IPS-15b (cell line): ENCODE measurements at regions not wholly inside any gene's neighbourhood (a gene's known extent, or its start where the extent isn't known, plus 50 kb on each side); places are given as distances from the start of the nearest gene placed in this dataset.

ENCODE experiments used
- H3K27me3 ChIP-seq: one replicate; pipeline ENCODE4 v1.6.1; 2013; ENCODE audit warnings: low read length; ENCODE audit not compliant: control insufficient read depth, insufficient read depth
- H3K36me3 ChIP-seq: one replicate; pipeline ENCODE4 v1.6.1; 2013; ENCODE audit warnings: low read length; ENCODE audit not compliant: control insufficient read depth, insufficient read depth
- H3K4me1 ChIP-seq: one replicate; pipeline ENCODE4 v1.6.1; 2013; ENCODE audit warnings: mild to moderate bottlenecking, low read length; ENCODE audit not compliant: control insufficient read depth, insufficient read depth
- H3K4me3 ChIP-seq: one replicate; pipeline ENCODE4 v1.5.1; 2013; ENCODE audit warnings: low read depth, low read length
- H3K9ac ChIP-seq: one replicate; pipeline ENCODE4 v1.6.1; 2013; ENCODE audit warnings: low read depth, mild to moderate bottlenecking, low read length
- H3K9me3 ChIP-seq: one replicate; pipeline ENCODE4 v1.6.1; 2013; ENCODE audit warnings: mild to moderate bottlenecking, low read length; ENCODE audit not compliant: control insufficient read depth, insufficient read depth

DNA sequence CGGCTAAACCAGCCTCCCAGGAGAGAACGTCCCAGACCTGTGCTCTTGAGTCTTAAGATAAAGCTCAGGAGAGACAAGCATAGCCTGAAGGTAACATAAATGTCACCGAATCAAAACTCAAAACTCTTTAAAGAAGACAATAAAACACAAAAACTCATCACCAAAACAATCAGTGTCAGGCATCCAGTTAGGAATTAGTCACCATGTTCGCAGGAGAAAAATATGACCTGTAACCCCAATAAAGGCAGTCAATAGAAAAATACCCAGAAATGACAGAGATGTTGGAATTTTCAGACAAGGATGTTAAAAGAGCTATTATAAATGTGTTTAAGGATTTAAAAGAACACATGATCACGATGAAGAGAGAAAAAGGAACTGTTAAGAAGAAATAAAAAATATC is 352.4 kb downstream of the BRD1 start:
- H3K9me3 ChIP-seq: no peaks in the 10 kb centered on the region

DNA sequence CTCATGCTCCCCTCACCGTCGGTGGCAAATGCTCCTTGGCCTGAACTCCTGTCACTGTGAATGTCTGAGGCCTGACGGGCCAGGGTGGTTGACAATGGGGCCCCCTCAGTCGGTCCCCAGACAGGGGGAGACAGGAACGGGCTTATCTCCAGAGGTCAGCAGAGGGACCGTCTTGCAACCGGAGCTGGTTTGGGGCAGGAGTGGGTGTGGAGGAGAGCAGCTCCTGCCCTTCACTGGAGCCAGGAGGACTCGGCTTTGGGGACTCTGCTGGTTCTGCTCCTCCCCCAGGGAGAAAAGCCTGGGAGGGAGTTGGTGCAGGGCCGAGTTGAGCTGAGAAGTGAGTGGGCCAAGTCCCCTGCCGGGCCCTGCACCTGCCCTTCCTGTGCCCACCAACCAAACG is 354.4 kb downstream of the BRD1 start:
- H3K4me1 ChIP-seq: no peaks in the 10 kb centered on the region
- H3K27me3 ChIP-seq: no peaks in the 10 kb centered on the region
- no peaks in the 10 kb centered on the region for H3K36me3 ChIP-seq
- no peak overlapping the region for H3K9ac ChIP-seq
- H3K4me3 ChIP-seq: no peak overlapping the region
- H3K9me3 ChIP-seq: no peaks in the 10 kb centered on the region

More for the DNA sequence above, 352.4 kb downstream of the BRD1 start:
- Histone ChIP-seq H3K27me3 (no peaks in the 10 kb centered on the region), H3K9ac (no peak overlapping the region), H3K4me3 (no peak overlapping the region), H3K36me3 (no peaks in the 10 kb centered on the region), H3K4me1 (no peaks in the 10 kb centered on the region)

DNA sequence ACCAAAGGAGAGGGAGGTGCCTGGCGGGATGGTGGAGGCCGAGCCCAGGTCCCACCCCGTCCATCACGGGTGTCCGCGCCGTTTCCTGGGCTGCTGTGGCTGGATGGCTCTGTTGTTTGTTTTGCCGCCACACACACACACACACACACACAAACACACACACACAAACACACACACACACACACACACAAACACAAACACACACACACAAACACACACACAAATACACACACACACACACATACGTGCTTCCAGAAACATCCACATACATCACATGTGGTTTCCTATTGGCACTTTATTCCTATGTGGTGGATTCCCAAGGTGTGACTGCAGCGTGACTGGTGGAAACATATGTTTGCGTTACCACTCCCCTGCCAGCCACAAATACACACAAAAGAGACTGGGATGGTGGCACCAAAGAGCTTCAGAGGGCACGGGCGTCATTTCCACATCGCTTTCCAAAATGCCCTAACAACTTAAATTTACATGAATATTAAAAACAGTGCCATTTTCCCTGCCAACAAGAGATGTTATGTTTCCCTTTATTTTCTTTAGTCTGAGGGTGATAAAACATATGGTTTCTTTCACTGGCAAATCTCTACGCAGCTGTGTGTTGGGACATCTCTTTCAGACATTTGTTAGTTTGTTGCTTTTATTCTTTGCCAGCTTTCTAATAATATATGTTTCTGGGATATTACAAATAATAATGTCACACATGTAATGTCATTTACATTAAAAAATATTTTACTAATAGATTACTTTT is 356.8 kb downstream of the BRD1 start:
- no peaks in the 10 kb centered on the region for H3K9me3 ChIP-seq
- no peak overlapping the region for H3K4me3 ChIP-seq
- no peak overlapping the region for H3K9ac ChIP-seq
- H3K36me3 ChIP-seq: no peaks in the 10 kb centered on the region
- H3K27me3 ChIP-seq: no peaks in the 10 kb centered on the region
- no peaks in the 10 kb centered on the region for H3K4me1 ChIP-seq

- H3K4me3 ChIP-seq: no peak overlapping the region
- H3K9ac ChIP-seq: no peak overlapping the region
- H3K4me1 ChIP-seq: no peaks in the 10 kb centered on the region
- no peaks in the 10 kb centered on the region for H3K27me3 ChIP-seq
- H3K36me3 ChIP-seq: no peaks in the 10 kb centered on the region
- H3K9me3 ChIP-seq: no peaks in the 10 kb centered on the region
Measured at GRCh38 chr22:49469896-49470740, 357.6 kb downstream of the BRD1 start.

DNA sequence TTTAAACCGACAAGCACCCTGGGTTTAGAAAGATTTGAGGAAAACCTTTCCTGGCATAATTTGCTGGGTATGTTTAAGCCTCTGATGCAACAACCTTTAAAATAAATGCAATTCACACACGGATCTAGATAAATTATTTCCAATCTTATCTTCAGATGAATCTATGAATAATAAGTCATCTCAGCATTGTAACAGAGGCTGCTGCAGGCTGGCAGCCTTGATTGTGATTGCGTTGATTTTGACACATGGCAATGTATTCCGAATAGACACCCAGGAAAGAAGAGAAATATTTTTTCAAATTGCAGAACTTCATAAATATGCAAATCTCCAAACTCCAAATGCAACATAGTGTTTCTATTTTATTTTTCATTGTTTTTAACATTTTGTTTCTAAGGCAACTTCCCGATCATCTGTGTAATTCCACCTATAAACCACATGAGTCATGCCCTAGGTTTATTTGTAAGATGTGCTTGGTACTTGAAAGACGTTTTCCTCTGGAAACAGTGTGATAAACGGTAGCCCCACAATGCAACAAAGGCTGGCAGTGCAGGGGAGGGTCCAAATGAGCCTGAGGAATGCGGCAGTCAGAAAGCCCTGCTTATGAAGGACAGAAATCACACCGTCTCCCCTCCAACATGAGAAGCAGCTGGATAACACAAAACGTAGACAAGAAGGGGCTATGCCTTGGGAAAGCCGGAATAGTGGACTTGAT is 359.0 kb downstream of the BRD1 start:
- Histone ChIP-seq H3K9ac (no peak overlapping the region), H3K4me1 (no peaks in the 10 kb centered on the region), H3K4me3 (no peak overlapping the region), H3K36me3 (no peaks in the 10 kb centered on the region), H3K9me3 (no peaks in the 10 kb centered on the region), H3K27me3 (no peaks in the 10 kb centered on the region)

GRCh38 chr22:49466878-49467595 is 360.6 kb downstream of the BRD1 start:
- Histone ChIP-seq H3K4me3 (no peak overlapping the region), H3K27me3 (no peaks in the 10 kb centered on the region), H3K9me3 (no peaks in the 10 kb centered on the region), H3K36me3 (no peaks in the 10 kb centered on the region), H3K4me1 (no peaks in the 10 kb centered on the region), H3K9ac (no peak overlapping the region)

- H3K27me3 ChIP-seq: no peaks in the 10 kb centered on the region
- no peaks in the 10 kb centered on the region for H3K4me1 ChIP-seq
- H3K9me3 ChIP-seq: no peaks in the 10 kb centered on the region
- no peak overlapping the region for H3K9ac ChIP-seq
- H3K36me3 ChIP-seq: no peaks in the 10 kb centered on the region
- H3K4me3 ChIP-seq: no peak overlapping the region
Measured at GRCh38 chr22:49464037-49464436, 363.6 kb downstream of the BRD1 start.

- H3K4me1 ChIP-seq: no peaks in the 10 kb centered on the region
- H3K36me3 ChIP-seq: no peaks in the 10 kb centered on the region
- H3K4me3 ChIP-seq: no peak overlapping the region
- H3K27me3 ChIP-seq: no peaks in the 10 kb centered on the region
- H3K9ac ChIP-seq: no peak overlapping the region
- no peaks in the 10 kb centered on the region for H3K9me3 ChIP-seq
Measured at GRCh38 chr22:49462795-49463194, 364.9 kb downstream of the BRD1 start.

GRCh38 chr22:49462291-49462690 is 365.4 kb downstream of the BRD1 start:
- Histone ChIP-seq H3K9me3 (no peaks in the 10 kb centered on the region), H3K9ac (no peak overlapping the region), H3K4me1 (no peaks in the 10 kb centered on the region), H3K36me3 (no peaks in the 10 kb centered on the region), H3K27me3 (no peaks in the 10 kb centered on the region), H3K4me3 (no peak overlapping the region)

DNA sequence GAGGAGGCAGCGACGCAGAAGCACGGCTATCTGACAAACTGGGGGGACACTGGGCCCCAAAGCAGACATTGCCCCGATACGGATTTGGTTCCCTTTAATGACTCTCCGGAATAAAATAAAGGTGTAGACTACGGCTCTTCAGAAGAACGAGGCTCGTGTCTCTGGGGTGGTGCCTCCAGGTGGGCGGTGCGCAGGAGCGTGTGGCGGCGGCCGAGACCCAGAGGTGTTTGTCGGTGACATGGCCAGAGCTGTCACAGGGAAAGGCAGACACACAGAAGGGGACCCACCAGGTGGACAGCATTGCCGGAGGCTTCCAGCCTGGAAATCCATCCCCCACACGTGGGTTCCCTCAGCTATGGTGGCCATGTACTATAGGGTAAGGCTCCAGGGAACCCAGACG is 366.0 kb downstream of the BRD1 start:
- H3K36me3 ChIP-seq: no peaks in the 10 kb centered on the region
- no peaks in the 10 kb centered on the region for H3K4me1 ChIP-seq
- no peaks in the 10 kb centered on the region for H3K9me3 ChIP-seq
- no peak overlapping the region for H3K4me3 ChIP-seq
- no peak overlapping the region for H3K9ac ChIP-seq
- H3K27me3 ChIP-seq: no peaks in the 10 kb centered on the region

DNA sequence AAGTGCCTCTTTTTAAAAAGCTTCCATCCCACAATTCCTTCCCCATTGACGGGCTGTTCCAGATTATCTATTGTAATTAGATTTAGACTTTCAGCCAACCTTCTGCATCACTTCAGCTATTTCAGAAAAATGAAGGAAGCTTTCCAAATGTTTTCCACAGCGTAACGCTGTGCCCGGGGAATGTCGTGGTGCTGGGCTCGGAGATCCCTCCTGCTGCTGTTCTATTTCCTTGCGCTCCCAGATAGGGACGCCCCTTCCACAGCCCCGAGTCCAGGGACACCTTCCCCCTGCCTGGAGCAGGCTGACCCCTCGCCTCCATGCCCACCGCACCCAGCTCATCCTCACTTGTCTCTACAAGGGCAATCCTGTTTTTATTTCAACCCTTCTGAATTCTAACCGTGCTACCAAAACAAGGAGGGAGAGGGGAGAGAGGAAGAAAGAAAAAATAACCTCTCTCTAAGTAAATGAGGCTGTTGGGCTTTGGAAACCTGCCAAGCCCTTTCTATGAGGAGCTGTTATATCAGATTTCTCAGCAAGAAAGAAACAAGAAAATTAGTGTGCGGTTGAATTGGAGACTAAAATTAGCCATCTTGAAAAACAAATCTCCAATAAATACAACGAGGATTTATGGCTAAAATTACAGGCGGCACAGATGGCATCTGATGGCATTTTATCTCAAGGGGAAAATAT is 366.9 kb downstream of the BRD1 start:
- no peaks in the 10 kb centered on the region for H3K9me3 ChIP-seq
- H3K27me3 ChIP-seq: no peaks in the 10 kb centered on the region
- no peak overlapping the region for H3K9ac ChIP-seq

More for the DNA sequence above, 366.9 kb downstream of the BRD1 start:
- Histone ChIP-seq H3K36me3 (no peaks in the 10 kb centered on the region), H3K4me1 (no peaks in the 10 kb centered on the region), H3K4me3 (no peak overlapping the region)
